ENCODE measurements at regions not wholly inside any gene's neighbourhood (a gene's known extent, or its start where the extent isn't known, plus 50 kb on each side); places are given as distances from the start of the nearest gene placed in this dataset.

GRCh38 chr1:57848406-57848805 is 424.5 kb upstream of the DAB1 start:
- no peak for DNase-seq

GRCh38 chr1:57845041-57845440 is 421.2 kb upstream of the DAB1 start:
- no peak for DNase-seq

- no peak for DNase-seq
Measured at GRCh38 chr1:57844382-57844980, 420.6 kb upstream of the DAB1 start.

GRCh38 chr1:57843760-57844159 is 419.9 kb upstream of the DAB1 start:
- DNase-seq, result no peak

GRCh38 chr1:57839526-57839925 is 415.7 kb upstream of the DAB1 start:
- DNase-seq, result no peak

GRCh38 chr1:57839067-57839466 is 415.2 kb upstream of the DAB1 start:
- no peak for DNase-seq

- DNase-seq, result no peak
Measured at GRCh38 chr1:57835620-57836019, 411.8 kb upstream of the DAB1 start.

- DNase-seq, result no peak
Measured at GRCh38 chr1:57833296-57833695, 409.4 kb upstream of the DAB1 start.

- no peak for DNase-seq
Measured at GRCh38 chr1:57832612-57833011, 408.8 kb upstream of the DAB1 start.

- no peak for DNase-seq
Measured at GRCh38 chr1:57831624-57832023, 407.8 kb upstream of the DAB1 start.

GRCh38 chr1:57826535-57826934 is 402.7 kb upstream of the DAB1 start:
- DNase-seq, result no peak

GRCh38 chr1:57824535-57824934 is 400.7 kb upstream of the DAB1 start:
- no peak for DNase-seq

- no peak for DNase-seq
Measured at GRCh38 chr1:57820356-57821095, 396.7 kb upstream of the DAB1 start.

- no peak for DNase-seq
Measured at GRCh38 chr1:57819893-57820292, 396.0 kb upstream of the DAB1 start.

GRCh38 chr1:57803586-57803985 is 379.7 kb upstream of the DAB1 start:
- DNase-seq, result no peak

- no peak for DNase-seq
Measured at GRCh38 chr1:57800376-57800775, 376.5 kb upstream of the DAB1 start.

GRCh38 chr1:57799490-57800115 is 375.7 kb upstream of the DAB1 start:
- no peak for DNase-seq

- no peak for DNase-seq
Measured at GRCh38 chr1:57798543-57798942, 374.7 kb upstream of the DAB1 start.

- DNase-seq, result no peak
Measured at GRCh38 chr1:57797084-57797483, 373.2 kb upstream of the DAB1 start.

GRCh38 chr1:57796616-57797015 is 372.8 kb upstream of the DAB1 start:
- DNase-seq, result no peak

GRCh38 chr1:57795886-57796285 is 372.0 kb upstream of the DAB1 start:
- no peak for DNase-seq

- no peak for DNase-seq
Measured at GRCh38 chr1:57794078-57794477, 370.2 kb upstream of the DAB1 start.

GRCh38 chr1:57791497-57791896 is 367.6 kb upstream of the DAB1 start:
- no peak for DNase-seq

GRCh38 chr1:57789936-57790335 is 366.1 kb upstream of the DAB1 start:
- no peak for DNase-seq

GRCh38 chr1:57788313-57788712 is 364.5 kb upstream of the DAB1 start:
- DNase-seq, result no peak
